Keratinocyte (primary cell): ENCODE measurements at regions not wholly inside any gene's neighbourhood (a gene's known extent, or its start where the extent isn't known, plus 50 kb on each side); places are given as distances from the start of the nearest gene placed in this dataset.

Experiments used
- DNase-seq: peaks from one replicate; pipeline ENCODE4 v3.0.0-alpha.2; 2011; ENCODE audit warnings: low read depth, missing footprints, low spot score
- FAIRE-seq: peaks from 2 replicates; lab custom pipeline; 2011; peaks lifted over from hg19 to GRCh38; lab: Jason Lieb, UNC
- H2AFZ ChIP-seq: 2 replicates; pipeline ENCODE4 v1.6.0; 2012; ENCODE audit warnings: low read length, control low read depth, inconsistent platforms; ENCODE audit not compliant: control insufficient read depth
- H3K27ac ChIP-seq: 2 replicates; pipeline ENCODE4 v1.5.1; 2011; ENCODE audit warnings: low read length; ENCODE audit not compliant: control insufficient read depth, insufficient read depth
- H3K27me3 ChIP-seq: 3 replicates; pipeline ENCODE4 v1.6.0; 2011; ENCODE audit warnings: low read length; ENCODE audit not compliant: control insufficient read depth, insufficient read depth; ENCODE audit errors: extremely low read depth
- H3K36me3 ChIP-seq, 2 experiments: 2 replicates in 1 of 2; 3 replicates in 1 of 2; pipeline ENCODE4 v1.5.1; 2011; ENCODE audit warnings: low read length in 2 of 2, mild to moderate bottlenecking in 1 of 2; ENCODE audit not compliant: control insufficient read depth in 2 of 2, insufficient read depth in 2 of 2; ENCODE audit errors: extremely low read depth in 1 of 2
- H3K4me1 ChIP-seq: 3 replicates; pipeline ENCODE4 v1.5.1; 2011; ENCODE audit warnings: low read length; ENCODE audit not compliant: control insufficient read depth, insufficient read depth; ENCODE audit errors: extremely low read depth
- H3K4me2 ChIP-seq: 3 replicates; pipeline ENCODE4 v1.6.0; 2011; ENCODE audit warnings: low read depth, low read length; ENCODE audit not compliant: control insufficient read depth, insufficient read depth; ENCODE audit errors: extremely low read depth
- H3K4me3 ChIP-seq, 3 experiments: fragments of 200-600 bp in 1 of 3; sonication (generic) in 1 of 3; 2 replicates in 2 of 3; 3 replicates in 1 of 3; pipeline ENCODE4 v1.5.1; 2011 to 2016; ENCODE audit warnings: low read length in 3 of 3, mild to moderate bottlenecking in 3 of 3, control low read depth in 2 of 3, inconsistent platforms in 1 of 3, low read depth in 1 of 3, mixed read lengths in 1 of 3, mixed run types in 1 of 3, moderate library complexity in 1 of 3; ENCODE audit not compliant: control insufficient read depth in 2 of 3, insufficient read depth in 2 of 3; ENCODE audit errors: extremely low read depth in 1 of 3
- H3K79me2 ChIP-seq: 2 replicates; pipeline ENCODE4 v1.6.0; 2012; ENCODE audit warnings: low read length; ENCODE audit not compliant: control insufficient read depth, insufficient read depth
- H3K9ac ChIP-seq: 3 replicates; pipeline ENCODE4 v1.6.0; 2011; ENCODE audit warnings: low read length; ENCODE audit not compliant: control insufficient read depth, insufficient read depth; ENCODE audit errors: extremely low read depth
- H3K9me1 ChIP-seq: 3 replicates; pipeline ENCODE4 v1.6.0; 2011; ENCODE audit warnings: low read length; ENCODE audit not compliant: control insufficient read depth, insufficient read depth; ENCODE audit errors: extremely low read depth
- H3K9me3 ChIP-seq: 2 replicates; pipeline ENCODE4 v1.5.1; 2012; ENCODE audit warnings: low read depth, low read length; ENCODE audit not compliant: control insufficient read depth
- H4K20me1 ChIP-seq: 3 replicates; pipeline ENCODE4 v1.6.0; 2011; ENCODE audit warnings: low read length; ENCODE audit not compliant: control insufficient read depth, insufficient read depth; ENCODE audit errors: extremely low read depth
- CTCF ChIP-seq, 3 experiments: IDR thresholded peaks in 1 of 3; conservative IDR thresholded peaks in 1 of 3; optimal IDR thresholded peaks in 1 of 3; 2 replicates in 2 of 3; 3 replicates in 1 of 3; pipeline versions ENCODE3 to v1.5.1; 2011; ENCODE audit warnings: low read length in 3 of 3, mild to moderate bottlenecking in 3 of 3, moderate library complexity in 2 of 3, control low read depth in 1 of 3, inconsistent platforms in 1 of 3; ENCODE audit not compliant: insufficient read depth in 2 of 3; ENCODE audit errors: extremely low read depth in 1 of 3
- EZH2 ChIP-seq: IDR thresholded peaks from one replicate; pipeline ENCODE4 v1.6.1; 2012; ENCODE audit warnings: inconsistent platforms, mild to moderate bottlenecking, low read length, moderate library complexity
- dilution Hi-C: fragments of 300-500 bp; cut with MboI; formaldehyde crosslinking; loops from one replicate; pipeline ENCODE4 v1.7.0; 2020; ENCODE audit warnings: low sequenced_read_pairs; ENCODE audit not compliant: extremely low pct_ligation_motif_present

DNA sequence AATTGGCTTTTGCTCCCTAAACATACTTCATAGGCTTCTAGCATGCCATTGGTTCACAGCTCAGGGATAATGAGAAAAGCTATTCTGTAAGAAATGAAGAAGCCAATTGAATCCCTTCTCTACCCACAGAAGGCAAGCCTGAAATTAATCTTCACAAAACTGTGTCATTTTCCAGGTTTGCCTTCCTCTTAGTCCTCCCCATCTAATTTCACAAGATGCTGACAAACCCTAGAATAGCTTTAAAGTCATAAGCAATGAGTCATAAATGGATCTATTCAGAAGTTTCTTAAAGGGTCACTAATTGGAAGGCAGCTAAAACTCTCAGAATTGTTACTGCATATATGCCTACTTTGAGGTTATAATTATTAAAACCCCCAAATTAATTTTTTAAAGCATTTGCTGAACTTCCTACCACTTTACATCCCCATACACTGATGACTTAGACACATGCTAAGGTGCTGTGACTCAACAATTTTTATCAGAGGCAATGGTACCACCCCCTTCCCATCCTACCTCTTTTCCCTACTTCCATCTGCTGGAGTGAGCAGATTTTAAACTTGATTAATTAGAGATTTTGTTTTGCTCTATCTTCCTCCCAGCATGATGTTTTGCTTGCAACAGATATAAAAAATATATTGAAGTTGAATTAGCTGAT, 51.3 kb upstream of the NABP1 start:
- Histone ChIP-seq H3K36me3 (no peaks in the 10 kb centered on the region), H3K9ac (no peak overlapping the region), H4K20me1 (no peaks in the 10 kb centered on the region), H3K9me3 (no peaks in the 10 kb centered on the region), H3K79me2 (no peaks in the 10 kb centered on the region), H3K4me1 (peaks cover 25% of the 10 kb centered on the region), H3K27ac (no peak overlapping the region), H2AFZ (no peak overlapping the region), H3K4me2 (no peak overlapping the region), H3K27me3 (no peaks in the 10 kb centered on the region), H3K9me1 (no peaks in the 10 kb centered on the region), H3K4me3 (no peak overlapping the region)
- TF ChIP-seq CTCF (optimal IDR thresholded peaks at IDR 0.05 in 1 of 3, IDR thresholded peaks at IDR 0.05 in 1 of 3, conservative IDR thresholded peaks at IDR 0.05 in 1 of 3; ENCODE audit: extremely low read depth in 1 of 3, insufficient read depth in 2 of 3, low read length in 3 of 3), result no peak
- TF ChIP-seq EZH2, result no peak
- dilution Hi-C loops, result no loop called here
- no peak for DNase-seq
- FAIRE-seq, result no peak

DNA sequence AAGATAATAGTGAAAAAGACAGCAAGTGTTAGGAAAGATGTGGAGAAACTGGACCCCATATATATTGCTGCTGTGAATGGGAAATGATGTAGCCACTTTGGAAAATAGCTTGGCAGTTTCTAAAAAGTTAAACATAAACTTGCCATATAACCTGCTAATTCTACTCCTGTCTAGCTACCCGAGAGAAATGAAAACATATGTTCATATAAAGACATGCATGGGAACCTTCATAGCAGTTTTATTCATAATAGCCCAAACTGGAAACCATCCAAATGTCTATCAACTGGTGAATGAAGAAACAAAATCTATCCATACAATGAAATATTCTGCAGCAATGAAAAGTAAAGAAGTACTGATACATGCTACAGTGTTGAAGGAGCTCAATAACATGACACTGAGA, 50.4 kb upstream of the NABP1 start:
- Histone ChIP-seq H3K27me3 (no peaks in the 10 kb centered on the region), H4K20me1 (no peaks in the 10 kb centered on the region), H3K36me3 (no peaks in the 10 kb centered on the region), H3K4me2 (no peak overlapping the region), H2AFZ (no peak overlapping the region), H3K9me1 (no peaks in the 10 kb centered on the region), H3K4me3 (no peak overlapping the region), H3K4me1 (peaks cover 28% of the 10 kb centered on the region), H3K9me3 (no peaks in the 10 kb centered on the region), H3K79me2 (no peaks in the 10 kb centered on the region), H3K9ac (no peak overlapping the region), H3K27ac (no peak overlapping the region)
- no peak for TF ChIP-seq CTCF (optimal IDR thresholded peaks at IDR 0.05 in 1 of 3, IDR thresholded peaks at IDR 0.05 in 1 of 3, conservative IDR thresholded peaks at IDR 0.05 in 1 of 3; ENCODE audit: extremely low read depth in 1 of 3, insufficient read depth in 2 of 3, low read length in 3 of 3)
- no peak for TF ChIP-seq EZH2
- dilution Hi-C loops, result no loop called here
- DNase-seq, result no peak
- no peak for FAIRE-seq
